Mesenchymal stem cell (in vitro differentiated cells and primary cell): ENCODE measurements at regions not wholly inside any gene's neighbourhood (a gene's known extent, or its start where the extent isn't known, plus 50 kb on each side); places are given as distances from the start of the nearest gene placed in this dataset.

ENCODE experiments used
- DNase-seq: peaks from one replicate; pipeline ENCODE4 v3.0.0-alpha.2; 2013
- H2AFZ ChIP-seq: one replicate; pipeline ENCODE4 v1.6.1; 2013; ENCODE audit warnings: low read depth, mild to moderate bottlenecking, control low read depth, inconsistent platforms, low read length, moderate library complexity
- H2AK5ac ChIP-seq: 2 replicates; pipeline ENCODE4 v1.6.1; 2013; ENCODE audit warnings: low read length, moderate library complexity, mild to moderate bottlenecking, inconsistent platforms; ENCODE audit not compliant: severe bottlenecking
- H2BK120ac ChIP-seq: one replicate; pipeline ENCODE4 v1.6.1; 2013; ENCODE audit warnings: low read depth, mild to moderate bottlenecking, inconsistent platforms, low read length, moderate library complexity
- H2BK12ac ChIP-seq, 2 experiments: one replicate each; pipeline ENCODE4 v1.6.1; 2013; ENCODE audit warnings: inconsistent platforms in 2 of 2, low read length in 2 of 2, mild to moderate bottlenecking in 2 of 2, moderate library complexity in 2 of 2, control low read depth in 1 of 2
- H2BK15ac ChIP-seq: one replicate; pipeline ENCODE4 v1.6.1; 2013; ENCODE audit warnings: mild to moderate bottlenecking, low read depth, inconsistent platforms; ENCODE audit not compliant: poor library complexity, severe bottlenecking
- H2BK5ac ChIP-seq: 2 replicates; pipeline ENCODE4 v1.6.1; 2013; ENCODE audit warnings: low read depth, mild to moderate bottlenecking, low read length, control low read depth, inconsistent platforms; ENCODE audit not compliant: poor library complexity, severe bottlenecking
- H3K14ac ChIP-seq, 2 experiments: one replicate each; pipeline ENCODE4 v1.6.1; 2013; ENCODE audit warnings: inconsistent platforms in 2 of 2, low read length in 2 of 2, control low read depth in 1 of 2, mild to moderate bottlenecking in 1 of 2, moderate library complexity in 1 of 2
- H3K18ac ChIP-seq, 2 experiments: one replicate each; pipeline ENCODE4 v1.6.1; 2013; ENCODE audit warnings: inconsistent platforms in 2 of 2, low read length in 2 of 2, control low read depth in 1 of 2, low read depth in 1 of 2, mild to moderate bottlenecking in 1 of 2
- H3K23ac ChIP-seq, 2 experiments: one replicate each; pipeline ENCODE4 v1.6.1; 2013; ENCODE audit warnings: inconsistent platforms in 2 of 2, low read length in 2 of 2, mild to moderate bottlenecking in 2 of 2, moderate library complexity in 2 of 2, control low read depth in 1 of 2
- H3K27ac ChIP-seq: 2 replicates; pipeline ENCODE4 v1.5.1; 2013; ENCODE audit warnings: mild to moderate bottlenecking, moderate library complexity, low read length, control low read depth, inconsistent platforms; ENCODE audit not compliant: poor library complexity, severe bottlenecking
- H3K27me3 ChIP-seq, 2 experiments: 2 replicates each; pipeline versions ENCODE4 v1.6.1 to v1.7.0; 2013; ENCODE audit warnings: low read length in 2 of 2, mild to moderate bottlenecking in 2 of 2, moderate library complexity in 2 of 2, control low read depth in 1 of 2, inconsistent platforms in 1 of 2; ENCODE audit not compliant: control insufficient read depth in 1 of 2, insufficient read depth in 1 of 2
- H3K36me3 ChIP-seq, 2 experiments: 2 replicates each; pipeline versions ENCODE4 v1.6.1 to v1.7.0; 2013; ENCODE audit warnings: low read length in 2 of 2, control low read depth in 1 of 2, inconsistent platforms in 1 of 2, low read depth in 1 of 2, mild to moderate bottlenecking in 1 of 2; ENCODE audit not compliant: insufficient read depth in 2 of 2, control insufficient read depth in 1 of 2
- H3K4ac ChIP-seq, 2 experiments: one replicate each; pipeline ENCODE4 v1.6.1; 2013; ENCODE audit warnings: inconsistent platforms in 2 of 2, low read length in 2 of 2, mild to moderate bottlenecking in 2 of 2, moderate library complexity in 2 of 2, control low read depth in 1 of 2, low read depth in 1 of 2
- H3K4me1 ChIP-seq: 2 replicates; pipeline ENCODE4 v1.6.1; 2013; ENCODE audit warnings: low read depth, low read length, control low read depth; ENCODE audit not compliant: control insufficient read depth, insufficient read depth
- H3K4me2 ChIP-seq: 2 replicates; pipeline ENCODE4 v1.6.1; 2013; ENCODE audit warnings: low read length, mild to moderate bottlenecking, inconsistent platforms; ENCODE audit not compliant: poor library complexity, severe bottlenecking
- H3K4me3 ChIP-seq, 2 experiments: 2 replicates each; pipeline versions ENCODE4 v1.5.1 to v1.7.0; 2013; ENCODE audit warnings: low read length in 2 of 2, mild to moderate bottlenecking in 2 of 2, control low read depth in 1 of 2, low read depth in 1 of 2; ENCODE audit not compliant: insufficient read depth in 1 of 2
- H3K79me1 ChIP-seq: replicated peaks from 2 replicates; pipeline ENCODE4 v1.6.1; 2013; ENCODE audit warnings: mild to moderate bottlenecking, control low read depth, low read length, inconsistent platforms; ENCODE audit not compliant: poor library complexity, severe bottlenecking
- H3K9ac ChIP-seq: 2 replicates; pipeline ENCODE4 v1.7.0; 2013; ENCODE audit warnings: mild to moderate bottlenecking, low read length, moderate library complexity
- H3K9me3 ChIP-seq: 2 replicates; pipeline ENCODE4 v1.7.0; 2013; ENCODE audit warnings: mild to moderate bottlenecking, low read length; ENCODE audit not compliant: control insufficient read depth
- H4K8ac ChIP-seq: one replicate; pipeline ENCODE4 v1.6.1; 2013; ENCODE audit warnings: inconsistent platforms, mild to moderate bottlenecking, low read length, moderate library complexity
- H4K91ac ChIP-seq: one replicate; pipeline ENCODE4 v1.6.1; 2013; ENCODE audit warnings: mild to moderate bottlenecking, low read length, inconsistent platforms
- WGBS: methylation state at CpG from one replicate; pipeline ENCODE4 v1.1.7; 2013; ENCODE audit warnings: mixed read lengths; 5-methylcytosine and 5-hydroxymethylcytosine counted together

DNA sequence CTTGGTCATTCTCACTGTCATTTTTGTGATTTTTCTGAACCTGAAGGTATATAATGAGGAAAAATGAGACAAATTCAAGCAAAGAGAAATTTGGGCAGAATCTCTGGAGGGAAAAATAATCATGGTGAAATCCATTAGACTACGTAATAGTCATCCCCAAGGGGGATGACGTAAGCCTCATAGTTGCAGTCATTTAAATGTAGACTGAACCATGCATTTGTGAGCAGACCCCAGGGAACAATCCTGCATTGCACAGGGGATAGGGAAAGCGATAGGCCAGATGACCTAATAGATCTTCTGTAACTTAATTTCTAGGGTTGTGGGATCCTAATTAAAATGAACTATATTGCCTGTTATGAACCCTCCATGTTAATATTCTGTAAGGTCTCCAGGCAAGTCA, 167.4 kb upstream of the C1orf21 start:
- no peak overlapping the region for H3K23ac ChIP-seq
- no peak overlapping the region for H2BK12ac ChIP-seq
- no peaks in the 10 kb centered on the region for H3K27me3 ChIP-seq
- no peak overlapping the region for H3K4me2 ChIP-seq
- no peak overlapping the region for H3K27ac ChIP-seq
- H3K4me3 ChIP-seq = no peak overlapping the region
- no peaks in the 10 kb centered on the region for H3K79me1 ChIP-seq
- H3K4me1 ChIP-seq = peaks cover 4% of the 10 kb centered on the region
- no peak overlapping the region for H3K14ac ChIP-seq
- H3K9ac ChIP-seq = no peak overlapping the region
- no peak for DNase-seq
- H3K36me3 ChIP-seq = no peaks in the 10 kb centered on the region
- WGBS = 85% methylated on average over 2 of the region's 3 CpGs
- no peak overlapping the region for H2BK15ac ChIP-seq
- H3K9me3 ChIP-seq = no peaks in the 10 kb centered on the region
- no peak overlapping the region for H2BK5ac ChIP-seq
- no peak overlapping the region for H4K91ac ChIP-seq
- no peak overlapping the region for H2AFZ ChIP-seq
- H2BK120ac ChIP-seq = no peak overlapping the region
- H2AK5ac ChIP-seq = no peak overlapping the region
- H3K4ac ChIP-seq = no peak overlapping the region
- no peak overlapping the region for H4K8ac ChIP-seq
- H3K18ac ChIP-seq = no peak overlapping the region

DNA sequence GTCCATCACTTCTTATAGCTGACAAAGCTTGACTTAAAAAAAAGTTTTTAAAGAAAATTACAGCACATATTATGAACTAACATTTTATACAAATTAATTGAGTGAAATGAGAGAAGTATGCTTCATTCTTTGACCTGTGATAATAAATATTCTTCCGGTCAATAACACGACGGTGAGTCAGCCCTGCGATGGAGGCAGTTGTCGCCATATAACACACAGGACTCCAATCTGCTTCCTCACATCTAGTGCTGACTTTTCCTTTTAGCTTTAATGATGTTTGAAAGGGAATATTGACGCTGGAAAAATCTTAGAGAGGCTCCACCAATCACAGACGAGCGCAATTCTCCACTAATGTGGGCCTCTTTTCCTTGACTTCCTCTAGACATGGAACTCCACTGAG, 166.9 kb upstream of the C1orf21 start:
- no peak overlapping the region for H3K9ac ChIP-seq
- 97% methylated on average over 3 of the region's 8 CpGs for WGBS
- no peak overlapping the region for H2AFZ ChIP-seq
- no peak for DNase-seq
- no peak overlapping the region for H3K27ac ChIP-seq
- H4K8ac ChIP-seq = no peak overlapping the region
- no peak overlapping the region for H3K14ac ChIP-seq
- H3K23ac ChIP-seq = no peak overlapping the region
- peaks cover 4% of the 10 kb centered on the region for H3K4me1 ChIP-seq
- no peaks in the 10 kb centered on the region for H3K27me3 ChIP-seq
- H3K4ac ChIP-seq = no peak overlapping the region
- H3K9me3 ChIP-seq = no peaks in the 10 kb centered on the region
- no peak overlapping the region for H4K91ac ChIP-seq
- no peaks in the 10 kb centered on the region for H3K36me3 ChIP-seq
- H2BK15ac ChIP-seq = no peak overlapping the region
- H2AK5ac ChIP-seq = no peak overlapping the region
- H2BK12ac ChIP-seq = no peak overlapping the region
- no peak overlapping the region for H3K18ac ChIP-seq
- no peak overlapping the region for H3K4me3 ChIP-seq
- H3K79me1 ChIP-seq = no peaks in the 10 kb centered on the region
- no peak overlapping the region for H2BK5ac ChIP-seq
- no peak overlapping the region for H3K4me2 ChIP-seq
- H2BK120ac ChIP-seq = no peak overlapping the region

DNA sequence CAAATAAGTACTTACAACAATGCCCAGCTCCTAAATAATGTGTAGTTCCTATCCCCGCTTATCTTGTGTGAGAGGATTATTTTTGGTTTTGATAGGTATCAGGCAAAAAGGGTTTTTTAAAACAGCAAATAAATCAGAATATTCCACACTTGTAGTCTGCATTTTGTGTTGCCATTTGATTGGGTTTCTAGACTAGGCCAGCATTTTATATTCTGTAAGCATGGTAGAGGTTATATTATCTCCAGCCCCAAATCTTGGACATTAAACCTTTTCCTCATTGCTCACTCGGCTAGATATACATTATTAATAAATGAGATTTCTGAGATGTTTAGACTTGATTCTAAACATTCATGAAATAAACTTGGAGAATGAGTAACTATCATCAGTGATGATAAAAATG, 165.7 kb upstream of the C1orf21 start:
- Histone ChIP-seq H2AK5ac (no peak overlapping the region), H3K4ac (no peak overlapping the region), H2BK120ac (no peak overlapping the region), H3K27me3 (no peaks in the 10 kb centered on the region), H3K18ac (no peak overlapping the region), H2BK5ac (no peak overlapping the region), H3K4me2 (no peak overlapping the region), H3K4me1 (peaks cover 4% of the 10 kb centered on the region), H3K9me3 (no peaks in the 10 kb centered on the region), H2BK12ac (no peak overlapping the region), H3K4me3 (no peak overlapping the region), H3K27ac (no peak overlapping the region), H3K36me3 (no peaks in the 10 kb centered on the region), H3K14ac (no peak overlapping the region), H4K8ac (no peak overlapping the region), H3K79me1 (no peaks in the 10 kb centered on the region), H4K91ac (no peak overlapping the region), H2BK15ac (no peak overlapping the region), H3K23ac (no peak overlapping the region), H2AFZ (no peak overlapping the region), H3K9ac (no peak overlapping the region)
- no peak for DNase-seq
- WGBS = no CpG with 5 or more reads among the region's 2 CpGs

DNA sequence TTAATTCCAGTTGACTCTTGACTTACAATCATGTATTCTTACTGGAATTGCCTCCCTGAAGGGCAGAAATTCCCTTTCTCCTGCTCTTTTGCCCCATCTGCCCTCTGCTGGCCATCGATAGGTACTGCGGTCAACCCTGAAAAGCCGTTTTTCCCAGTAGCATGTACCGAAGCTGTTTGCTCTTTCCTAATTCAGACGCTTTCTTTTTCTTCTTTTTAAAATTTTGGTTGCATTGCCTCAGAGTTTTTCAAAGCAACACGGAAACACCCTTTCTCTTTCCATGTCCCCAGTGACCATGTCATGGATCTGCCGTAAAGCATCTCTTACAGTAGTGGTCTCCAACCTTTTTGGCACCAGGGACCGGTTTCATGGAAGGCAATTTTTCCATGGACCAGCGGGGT, 164.2 kb upstream of the C1orf21 start:
- no peak overlapping the region for H4K91ac ChIP-seq
- peaks cover 4% of the 10 kb centered on the region for H3K4me1 ChIP-seq
- no peak overlapping the region for H3K4ac ChIP-seq
- no peak overlapping the region for H2BK12ac ChIP-seq
- H2BK5ac ChIP-seq = no peak overlapping the region
- no peak overlapping the region for H2BK15ac ChIP-seq
- peak overlapping the region; percentile 87 for H3K9ac ChIP-seq
- H3K79me1 ChIP-seq = no peaks in the 10 kb centered on the region
- no peak overlapping the region for H4K8ac ChIP-seq
- H2AFZ ChIP-seq = no peak overlapping the region
- no peak overlapping the region for H2AK5ac ChIP-seq
- no peak overlapping the region for H2BK120ac ChIP-seq
- H3K14ac ChIP-seq = no peak overlapping the region
- peak overlapping the region in 1 of 2 experiments; percentile 81 for H3K4me3 ChIP-seq
- DNase-seq = peak; percentile 53
- 38% methylated on average over 9 of the region's 9 CpGs for WGBS
- H3K18ac ChIP-seq = no peak overlapping the region
- H3K36me3 ChIP-seq = no peaks in the 10 kb centered on the region
- H3K9me3 ChIP-seq = no peaks in the 10 kb centered on the region
- H3K23ac ChIP-seq = no peak overlapping the region
- no peaks in the 10 kb centered on the region for H3K27me3 ChIP-seq
- H3K27ac ChIP-seq = no peak overlapping the region
- no peak overlapping the region for H3K4me2 ChIP-seq
